ENCODE measurements at regions not wholly inside any gene's neighbourhood (a gene's known extent, or its start where the extent isn't known, plus 50 kb on each side); places are given as distances from the start of the nearest gene placed in this dataset.

DNA sequence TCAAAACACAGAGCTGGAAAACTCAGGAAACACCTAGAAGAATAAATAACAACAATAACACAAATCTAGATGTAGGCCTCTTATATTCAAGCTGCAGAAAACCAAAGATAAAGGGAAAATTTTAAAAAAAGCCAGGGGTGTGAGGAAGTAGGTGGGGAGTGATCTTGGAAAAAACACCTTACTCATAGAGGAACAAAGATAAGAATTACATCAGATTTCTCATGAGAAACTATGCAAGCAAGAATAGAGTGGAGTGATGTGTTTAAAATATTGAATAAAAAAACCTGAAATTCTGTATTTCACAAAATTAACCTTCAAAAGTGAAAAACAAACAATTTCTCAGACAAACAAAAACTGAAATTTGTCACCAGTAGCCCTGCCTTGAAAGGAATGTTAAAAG is 265.5 kb upstream of the RGS18 start:
- no peak for DNase-seq (ENCODE audit: low spot score)

DNA sequence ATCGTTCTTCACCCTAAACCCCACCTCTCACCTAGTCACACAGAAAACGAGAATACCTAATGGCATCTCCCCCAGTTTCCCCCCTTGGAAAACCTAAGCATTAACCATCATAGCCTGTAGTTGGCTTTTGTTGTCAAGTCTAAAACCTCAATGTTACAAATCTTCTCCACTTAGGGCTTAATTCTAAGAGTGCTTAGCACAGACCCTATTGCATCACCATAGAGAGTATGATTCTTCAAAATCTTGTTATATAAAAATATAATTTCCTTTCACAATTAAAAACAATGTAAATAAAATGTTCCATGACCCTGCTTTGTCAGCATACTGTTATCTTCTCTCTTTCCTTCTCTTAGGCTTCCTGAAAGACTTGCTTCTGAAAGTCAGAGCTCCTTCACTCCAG is 263.2 kb upstream of the RGS18 start:
- no peak for DNase-seq (ENCODE audit: low spot score)

DNA sequence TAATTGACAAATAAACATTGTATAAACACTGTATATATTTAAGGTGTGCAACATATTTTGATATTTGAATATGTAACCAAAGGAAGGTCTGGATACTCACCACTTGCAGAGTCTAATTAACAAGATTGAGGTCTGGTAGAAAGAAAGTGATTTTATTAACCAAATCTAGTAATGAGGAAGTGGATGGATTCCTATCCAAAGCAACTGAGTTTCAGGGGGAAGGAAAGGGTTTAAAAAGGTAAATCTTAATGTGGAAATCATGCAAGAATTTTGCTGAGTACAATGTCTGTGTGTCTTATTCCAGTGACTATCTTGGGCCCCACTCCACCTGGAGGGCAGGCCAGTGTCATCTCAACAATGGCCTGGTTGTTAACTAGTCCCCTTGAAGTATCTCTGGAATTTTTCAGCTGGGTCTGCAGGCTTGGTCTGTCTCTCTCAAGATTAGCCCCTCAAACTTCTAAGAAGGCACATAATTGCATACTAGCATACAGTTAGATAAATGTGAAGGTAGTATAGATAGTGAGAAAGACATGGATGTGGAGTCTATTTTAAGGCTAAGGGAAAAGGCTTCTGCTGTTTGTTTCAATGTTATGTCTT is 262.7 kb upstream of the RGS18 start:
- DNase-seq (ENCODE audit: low spot score), result no peak

DNA sequence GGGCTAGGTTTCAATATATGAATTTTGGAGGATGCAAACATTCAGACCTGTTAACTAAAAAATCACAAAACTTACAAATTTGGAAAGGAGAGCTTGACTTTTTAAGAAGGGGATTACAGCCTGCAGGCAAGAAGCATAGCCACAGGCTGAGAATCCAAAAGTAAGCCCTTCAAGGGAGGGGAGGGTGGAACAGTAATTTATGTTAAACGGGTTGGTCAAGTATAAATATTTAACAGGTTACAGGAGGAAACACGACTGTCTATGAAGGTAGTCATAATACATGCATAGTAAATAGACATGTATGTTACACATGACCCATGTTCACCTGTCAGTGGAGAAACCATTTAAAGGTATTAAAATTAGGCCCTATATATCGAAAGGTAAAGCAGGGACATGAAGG is 261.1 kb upstream of the RGS18 start:
- DNase-seq (ENCODE audit: low spot score), result no peak

DNA sequence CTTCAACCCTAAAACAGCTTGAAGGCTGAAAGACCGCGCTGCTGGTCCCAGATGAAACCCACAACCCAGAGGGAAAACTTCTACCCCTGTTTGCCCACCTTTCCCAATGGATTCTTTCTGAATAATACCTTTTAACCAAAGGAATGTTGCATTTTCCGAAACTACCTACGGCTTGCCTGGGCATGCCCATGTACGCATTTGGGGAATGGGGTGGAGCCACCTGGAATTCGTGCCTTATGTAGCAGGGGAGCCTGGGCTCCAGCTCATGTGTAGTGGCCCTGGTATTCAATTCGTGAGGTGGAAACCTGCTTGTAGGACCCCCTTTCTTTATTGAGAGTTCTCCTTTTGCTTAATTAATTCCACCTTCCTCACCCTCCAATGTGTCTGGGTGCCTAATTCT is 256.6 kb upstream of the RGS18 start:
- DNase-seq (ENCODE audit: low spot score), result no peak

DNA sequence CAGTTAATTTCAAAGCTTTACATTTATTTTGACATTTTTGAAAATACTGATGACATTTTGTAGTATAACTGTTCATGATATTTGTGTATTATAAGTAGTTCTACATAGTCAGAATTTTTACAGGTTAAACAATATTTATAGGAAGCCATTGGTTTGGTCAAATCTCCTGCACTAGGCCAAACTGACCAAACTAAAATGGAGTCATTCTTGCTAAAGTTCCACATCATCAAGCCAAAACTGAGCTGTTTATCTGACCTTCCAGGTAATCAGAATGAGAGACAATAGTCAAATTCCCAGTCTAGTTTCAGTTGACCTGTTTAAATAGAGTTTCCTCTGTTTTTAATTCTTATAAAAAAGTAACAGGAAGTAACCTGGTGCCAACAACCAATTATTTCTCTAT is 253.3 kb upstream of the RGS18 start:
- DNase-seq (ENCODE audit: low spot score), result no peak

DNA sequence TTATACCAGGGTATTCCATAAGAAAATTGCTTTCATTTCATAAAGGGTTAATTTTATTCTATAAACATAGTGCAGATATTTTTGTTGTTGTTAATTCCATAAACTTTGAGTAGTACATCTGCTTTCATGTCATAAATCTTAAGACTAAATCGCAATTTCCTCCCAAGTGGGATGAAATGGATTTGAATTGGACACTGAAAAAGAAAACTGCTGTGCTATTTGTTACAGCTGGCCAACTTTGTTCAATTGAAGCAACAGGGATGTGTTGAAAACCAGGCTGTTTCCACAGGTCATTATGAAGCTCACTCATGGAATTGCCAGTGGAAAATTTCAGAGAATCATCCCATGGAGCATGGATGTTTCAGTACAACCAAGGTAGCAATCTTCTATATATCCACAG is 252.5 kb upstream of the RGS18 start:
- DNase-seq (ENCODE audit: low spot score), result no peak

DNA sequence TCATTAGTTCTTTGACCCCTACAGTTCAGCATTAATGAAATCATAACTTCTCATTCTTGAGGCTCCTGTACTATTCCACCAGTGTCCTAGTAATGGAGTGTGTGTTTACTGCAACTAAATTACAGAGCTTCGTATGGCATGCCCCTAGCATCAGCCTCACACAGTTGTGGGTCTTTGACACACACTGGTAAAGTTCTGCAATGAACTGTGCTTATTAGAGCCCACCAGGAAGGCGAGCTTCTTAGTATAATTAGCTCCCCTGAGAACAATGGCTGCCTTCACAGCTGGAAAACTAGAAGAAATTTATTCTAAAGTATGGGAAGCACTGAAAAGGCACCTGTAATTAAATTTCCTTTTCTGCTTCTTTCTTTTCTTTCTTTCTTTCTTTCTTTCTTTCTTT is 251.1 kb upstream of the RGS18 start:
- DNase-seq (ENCODE audit: low spot score), result no peak

DNA sequence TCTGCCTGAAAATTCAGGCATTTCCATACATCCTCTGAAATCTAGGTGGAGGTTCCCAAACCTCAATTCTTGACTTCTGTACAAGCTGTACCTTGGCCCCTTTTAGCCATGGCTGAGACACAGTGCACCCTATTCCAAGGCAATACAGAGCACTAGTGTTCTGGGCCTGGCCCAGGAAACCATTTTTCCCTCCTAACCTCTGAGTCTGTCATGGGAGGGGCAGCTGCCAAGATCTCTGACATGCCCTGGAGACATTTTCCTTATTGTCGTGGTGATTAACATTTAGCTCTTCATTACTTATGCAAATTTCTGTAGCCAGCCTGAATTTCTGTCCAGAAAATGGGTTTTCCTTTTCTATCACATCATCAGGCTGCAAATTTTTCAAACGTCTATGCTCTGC is 248.0 kb upstream of the RGS18 start:
- no peak for DNase-seq (ENCODE audit: low spot score)

DNA sequence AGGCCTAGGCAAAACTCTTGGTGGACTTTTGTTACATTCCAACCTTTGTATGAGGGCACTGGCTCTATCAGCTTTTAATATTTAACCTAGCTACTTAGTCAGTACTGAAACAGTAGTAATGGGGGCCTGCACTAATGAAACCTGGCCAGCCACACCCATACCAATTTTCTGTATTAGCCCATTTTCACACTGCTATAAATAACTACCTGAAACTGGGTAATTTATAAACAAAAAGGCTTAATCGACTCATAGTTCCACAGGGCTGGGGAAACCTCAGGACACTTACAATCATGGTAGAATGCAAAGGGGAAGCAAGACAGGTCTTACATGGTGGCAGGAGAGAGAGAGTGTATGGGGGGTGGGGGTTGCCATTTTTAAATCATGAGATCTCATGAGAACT is 245.7 kb upstream of the RGS18 start:
- DNase-seq (ENCODE audit: low spot score), result no peak

DNA sequence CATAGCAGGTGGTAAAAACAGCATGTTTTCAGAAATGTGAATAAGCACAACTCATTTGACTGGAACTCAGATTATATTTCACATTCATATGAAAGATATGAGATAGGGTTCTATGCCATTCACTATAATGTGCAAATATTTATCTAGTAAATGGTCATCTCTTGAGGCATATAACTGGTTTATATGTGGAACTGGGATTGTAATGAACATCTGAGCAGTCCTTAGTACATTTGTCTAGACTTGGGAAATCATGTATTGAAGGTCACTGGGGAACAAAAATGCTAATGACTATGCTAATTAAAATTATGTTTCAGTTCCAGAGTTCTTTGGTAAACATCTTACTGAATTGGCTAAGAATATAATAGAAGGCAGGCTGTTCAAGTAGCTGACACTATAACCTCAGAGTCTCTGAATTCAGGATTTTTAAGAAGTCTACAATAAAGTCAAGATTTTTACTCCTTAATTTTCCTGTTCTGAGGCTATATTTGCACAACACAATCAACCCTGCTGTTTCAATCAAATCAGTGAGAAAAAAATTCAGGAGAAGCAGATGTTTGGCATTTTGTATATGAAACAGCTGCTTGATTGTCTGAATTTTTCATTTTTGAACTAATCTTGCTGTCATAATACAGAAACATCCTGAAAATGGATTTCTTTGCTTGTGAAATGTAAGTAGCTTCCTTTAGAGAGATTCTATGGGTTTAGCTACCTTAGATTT is 244.8 kb upstream of the RGS18 start:
- DNase-seq (ENCODE audit: low spot score), result no peak

DNA sequence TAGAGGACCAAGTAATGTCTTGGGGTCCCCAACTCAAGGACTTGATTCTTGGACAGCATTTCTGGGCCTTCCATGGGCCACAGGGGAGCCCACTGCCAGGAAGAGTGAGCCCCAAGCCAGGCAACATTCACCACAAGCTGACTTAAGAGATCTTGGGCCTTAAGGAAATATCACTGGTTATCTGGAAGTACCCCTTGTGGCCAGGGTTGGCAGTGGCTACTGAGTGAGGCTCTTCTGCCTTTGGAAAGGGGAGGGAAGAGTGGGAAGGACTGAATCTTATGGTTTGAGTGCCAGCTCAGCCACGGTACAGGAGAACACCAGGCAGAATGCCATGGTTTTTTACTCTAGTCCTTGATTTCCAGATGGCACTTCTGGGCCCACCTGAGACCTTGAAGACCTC is 228.9 kb upstream of the RGS18 start:
- DNase-seq (ENCODE audit: low spot score), result no peak

DNA sequence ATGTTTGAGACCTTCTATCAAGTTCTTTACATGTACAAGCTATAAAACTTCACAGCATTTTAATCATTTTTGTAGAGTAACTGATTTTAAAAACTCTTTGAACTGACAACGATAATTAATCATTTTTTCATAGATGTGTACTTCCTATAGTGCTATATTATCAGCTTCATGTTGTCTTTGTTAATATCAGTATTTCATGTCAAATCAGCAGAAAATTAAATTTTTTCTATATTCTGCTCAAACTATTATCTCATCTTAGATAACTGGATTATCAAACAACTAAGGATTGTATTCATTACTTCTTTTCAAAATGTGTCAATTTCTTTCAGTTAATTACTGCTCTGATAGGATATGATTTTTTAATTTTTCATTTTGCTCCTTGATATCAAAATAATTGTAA is 214.6 kb upstream of the RGS18 start:
- no peak for DNase-seq (ENCODE audit: low spot score)

DNA sequence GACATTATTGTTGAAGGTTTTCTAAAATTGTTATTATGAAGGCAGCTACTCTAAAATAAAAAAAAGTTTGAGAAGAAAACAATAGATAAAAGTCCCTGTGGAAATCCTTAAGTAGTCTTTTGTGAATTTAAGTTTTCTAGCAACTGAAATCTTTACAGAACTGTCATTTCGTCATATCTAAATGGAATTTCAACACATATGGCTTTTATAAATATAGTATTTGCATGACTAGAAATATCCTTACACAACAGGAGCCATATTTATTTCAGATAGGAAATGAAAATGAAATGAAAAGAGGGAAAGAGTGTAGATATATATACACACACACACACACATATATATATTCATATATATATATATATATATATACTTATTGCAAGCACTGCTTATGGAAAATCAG is 204.7 kb upstream of the RGS18 start:
- no peak for DNase-seq (ENCODE audit: low spot score)

DNA sequence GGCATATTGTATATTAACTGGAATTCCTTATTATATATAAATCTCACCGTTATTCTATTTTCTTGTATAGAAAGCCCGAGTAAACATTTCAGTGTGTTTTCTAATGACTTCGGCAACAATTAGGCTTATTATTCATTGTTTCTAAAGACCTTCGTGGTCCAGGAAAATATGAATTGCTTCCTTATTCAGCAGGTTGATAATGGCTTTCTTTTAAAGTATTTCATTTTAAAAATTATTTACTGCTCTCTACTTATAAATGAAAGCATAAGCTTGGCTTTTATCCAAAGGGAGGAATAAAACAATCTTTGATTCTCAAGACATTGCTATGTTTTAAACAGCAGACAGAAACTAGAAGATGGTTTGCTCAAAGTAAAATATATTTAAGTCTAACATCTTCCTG is 198.4 kb upstream of the RGS18 start:
- DNase-seq (ENCODE audit: low spot score), result no peak

DNA sequence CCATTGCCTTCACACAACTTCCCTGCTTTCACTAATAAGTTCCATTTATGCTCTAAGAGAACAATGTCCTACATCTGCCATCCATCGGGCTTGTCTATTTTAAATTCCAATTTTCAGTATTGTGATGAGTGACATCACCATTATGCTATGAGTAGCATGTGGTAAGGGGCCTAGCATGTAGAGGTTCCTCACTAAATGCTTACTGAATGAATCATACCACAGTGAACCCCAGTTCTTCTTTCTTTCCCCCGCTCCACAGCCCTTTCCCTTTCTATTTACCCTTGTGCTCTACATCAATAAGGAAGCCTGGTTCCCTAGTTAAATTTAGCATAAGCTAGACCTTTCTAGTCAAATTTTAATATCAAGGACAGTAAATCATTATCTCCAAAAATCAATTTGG is 195.0 kb upstream of the RGS18 start:
- DNase-seq (ENCODE audit: low spot score), result no peak

DNA sequence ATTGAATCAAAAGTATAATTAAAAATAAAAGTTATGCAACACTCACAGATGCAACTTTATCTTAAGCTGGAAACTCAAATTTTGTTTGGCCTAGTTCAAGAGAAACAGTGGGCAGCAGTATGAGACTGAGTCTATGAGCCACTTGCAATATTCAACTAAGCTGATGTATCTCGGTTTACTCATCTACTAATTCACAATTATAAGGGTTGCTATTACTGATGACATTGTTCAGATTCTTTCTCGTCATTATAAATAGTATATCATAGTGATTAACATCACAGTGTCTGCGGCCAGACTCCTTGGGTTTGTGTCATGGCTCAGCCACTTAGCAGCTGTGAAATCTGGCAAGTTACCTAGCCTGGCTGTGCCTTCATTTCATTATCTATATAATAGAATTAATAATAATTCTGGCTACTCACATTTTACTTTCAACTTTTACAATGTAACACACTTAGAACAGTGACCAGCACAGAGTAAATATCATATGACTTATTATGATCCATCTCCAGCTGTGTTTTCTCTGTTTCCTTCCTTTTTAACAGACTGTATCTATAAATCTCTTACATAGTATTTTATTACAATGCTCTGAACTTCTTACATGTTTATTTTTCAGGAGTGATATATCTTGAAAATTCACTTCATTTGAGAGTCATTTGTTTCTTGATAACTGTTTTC is 194.3 kb upstream of the RGS18 start:
- DNase-seq (ENCODE audit: low spot score), result no peak

DNA sequence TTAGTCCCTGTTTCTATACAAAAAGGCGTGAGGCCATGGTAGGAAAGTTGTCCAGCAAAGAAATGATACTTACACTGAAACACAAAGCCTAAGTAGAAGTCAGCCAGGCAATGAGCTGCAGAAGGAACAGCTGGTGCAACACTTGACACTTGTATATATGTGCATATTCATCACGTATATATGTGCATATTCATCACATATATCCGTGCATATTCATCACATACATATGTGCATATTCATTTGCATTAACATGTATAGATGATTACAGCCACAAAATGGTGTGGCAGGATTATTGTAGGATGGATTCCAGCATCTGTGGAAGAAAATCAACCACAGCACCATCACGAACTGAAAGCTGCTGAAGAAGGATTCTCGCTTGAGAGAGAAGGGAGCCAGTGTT is 189.0 kb upstream of the RGS18 start:
- no peak for DNase-seq (ENCODE audit: low spot score)

DNA sequence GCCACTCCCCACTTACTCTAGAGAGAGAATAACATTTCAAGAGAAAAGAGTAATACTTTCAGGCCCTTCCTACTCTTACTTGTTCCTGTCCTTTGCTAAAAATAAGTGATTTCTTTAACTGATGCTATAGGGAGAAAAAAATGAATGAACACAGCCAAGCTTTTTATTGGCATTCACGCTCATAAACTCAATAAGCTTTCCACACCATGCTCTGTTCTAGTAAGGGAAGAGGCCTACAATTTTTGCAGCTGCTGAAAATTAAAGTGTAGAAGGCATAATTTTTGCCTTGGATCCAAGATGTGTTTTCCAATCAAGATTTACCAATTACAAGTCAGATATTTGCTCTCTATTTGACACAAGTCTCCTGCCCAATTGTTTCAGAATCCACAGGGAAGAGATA is 188.1 kb upstream of the RGS18 start:
- no peak for DNase-seq (ENCODE audit: low spot score)

DNA sequence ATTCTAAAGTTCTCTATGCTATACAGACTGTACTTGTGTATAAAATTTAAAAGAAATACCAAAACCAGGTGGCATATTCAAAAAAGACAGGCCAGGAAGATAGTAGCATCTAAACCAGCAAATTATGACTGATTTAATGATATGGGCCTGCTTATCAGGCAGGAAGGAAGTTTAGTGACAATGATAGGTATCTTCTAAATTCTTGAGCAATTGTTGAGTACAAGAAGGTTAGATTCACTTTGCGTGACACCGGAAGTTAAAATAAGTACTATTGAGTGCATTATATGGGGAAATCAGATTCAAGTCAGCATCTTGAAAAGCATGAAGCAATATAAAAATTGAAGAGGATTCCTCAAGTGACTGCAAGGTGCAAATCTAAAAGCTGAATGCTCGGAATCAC is 186.8 kb upstream of the RGS18 start:
- DNase-seq (ENCODE audit: low spot score), result no peak

DNA sequence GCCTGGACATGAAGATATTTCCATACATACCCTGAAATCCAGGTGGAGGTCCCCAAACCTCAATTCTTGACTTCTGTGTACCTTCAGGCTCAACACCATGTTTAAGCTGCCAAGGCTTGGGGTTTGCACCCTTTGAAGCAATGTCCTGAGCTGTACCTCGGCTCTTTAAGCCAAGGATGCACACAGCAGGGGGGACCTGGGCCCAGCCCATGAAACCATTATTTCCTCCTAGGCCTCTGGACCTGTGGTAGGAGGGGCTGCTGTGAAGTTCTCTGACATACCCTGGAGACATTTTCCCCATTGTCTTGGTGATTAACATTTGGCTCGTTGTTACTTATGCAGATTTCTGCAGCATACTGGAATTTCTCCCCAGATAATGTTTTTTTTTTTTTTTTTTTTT is 184.3 kb upstream of the RGS18 start:
- DNase-seq (ENCODE audit: low spot score), result no peak

DNA sequence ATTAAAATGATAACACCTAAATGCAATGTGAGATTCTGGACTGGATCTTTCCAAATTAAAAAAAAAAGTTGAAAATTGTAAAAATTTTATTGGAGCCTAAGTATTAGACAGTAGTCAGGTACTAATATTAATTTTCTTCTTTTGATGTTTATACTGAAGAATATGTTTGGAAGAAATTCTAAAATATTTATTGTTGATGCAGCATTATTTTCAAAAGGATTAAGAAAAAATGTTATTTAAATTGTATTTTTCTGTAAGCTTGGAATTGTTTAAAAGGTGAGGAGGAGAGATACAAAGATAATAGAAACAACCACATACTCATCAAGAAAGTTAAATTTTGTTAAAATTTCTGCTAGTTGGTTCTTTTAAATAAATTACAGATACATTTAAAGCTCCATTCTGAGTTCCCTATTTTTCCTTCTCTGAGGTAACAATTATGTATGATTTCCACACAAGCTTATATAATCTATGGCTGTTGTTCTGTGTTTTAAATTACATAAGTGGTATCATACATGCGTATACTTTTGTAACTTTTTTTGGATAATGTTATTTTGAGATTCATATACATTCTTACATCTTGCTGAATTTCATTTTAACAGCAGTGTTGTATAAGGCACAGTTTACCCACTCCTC is 180.3 kb upstream of the RGS18 start:
- no peak for DNase-seq (ENCODE audit: low spot score)

DNA sequence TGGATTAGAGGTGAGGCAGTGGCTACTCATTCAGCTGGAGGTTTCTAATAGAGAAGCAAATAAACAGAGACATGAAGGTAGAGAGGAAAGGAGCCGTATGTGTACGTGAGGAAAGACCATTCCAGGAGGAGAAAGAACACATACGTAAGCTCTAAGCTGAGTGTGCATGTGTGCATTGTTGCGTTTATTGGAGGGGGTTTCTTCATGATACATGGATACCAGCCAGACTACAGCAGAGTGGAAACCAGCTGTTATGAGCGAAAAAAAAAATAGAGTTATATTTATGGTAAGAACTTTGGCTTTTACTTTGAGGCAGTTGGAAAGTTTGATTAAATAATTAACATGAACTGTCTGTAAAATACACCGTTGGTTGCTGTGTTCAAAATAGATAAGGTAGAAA is 173.4 kb upstream of the RGS18 start:
- DNase-seq (ENCODE audit: low spot score), result no peak
